ENCODE measurements at regions not wholly inside any gene's neighbourhood (a gene's known extent, or its start where the extent isn't known, plus 50 kb on each side); places are given as distances from the start of the nearest gene placed in this dataset.

- DNase-seq, result no peak
These were observed 129.6 kb upstream of the IGSF21 start for GRCh38 chr1:17978016-17978415.

GRCh38 chr1:17979815-17980214 is 127.8 kb upstream of the IGSF21 start:
- no peak for DNase-seq

GRCh38 chr1:17982197-17982596 is 125.4 kb upstream of the IGSF21 start:
- DNase-seq, result no peak

- peak; percentile 10 for DNase-seq
These were observed 123.0 kb upstream of the IGSF21 start for GRCh38 chr1:17984583-17984982.

- no peak for DNase-seq
These were observed 121.4 kb upstream of the IGSF21 start for GRCh38 chr1:17986156-17986555.

GRCh38 chr1:17990401-17990800 is 117.2 kb upstream of the IGSF21 start:
- DNase-seq, result no peak

GRCh38 chr1:17991996-17992395 is 115.6 kb upstream of the IGSF21 start:
- DNase-seq, result no peak

GRCh38 chr1:17992800-17993199 is 114.8 kb upstream of the IGSF21 start:
- no peak for DNase-seq

GRCh38 chr1:17994046-17994445 is 113.6 kb upstream of the IGSF21 start:
- no peak for DNase-seq

- DNase-seq, result no peak
These were observed 112.1 kb upstream of the IGSF21 start for GRCh38 chr1:17995480-17995879.

GRCh38 chr1:17998889-17999288 is 108.7 kb upstream of the IGSF21 start:
- DNase-seq, result no peak

- no peak for DNase-seq
These were observed 107.7 kb upstream of the IGSF21 start for GRCh38 chr1:17999884-18000283.

GRCh38 chr1:18001725-18002124 is 105.9 kb upstream of the IGSF21 start:
- DNase-seq, result no peak

- DNase-seq, result no peak
These were observed 103.3 kb upstream of the IGSF21 start for GRCh38 chr1:18004278-18004677.

GRCh38 chr1:18005238-18005637 is 102.4 kb upstream of the IGSF21 start:
- no peak for DNase-seq

- no peak for DNase-seq
These were observed 100.1 kb upstream of the IGSF21 start for GRCh38 chr1:18007391-18008041.

- DNase-seq, result no peak
These were observed 99.5 kb upstream of the IGSF21 start for GRCh38 chr1:18008081-18008480.

GRCh38 chr1:18009055-18009454 is 98.5 kb upstream of the IGSF21 start:
- DNase-seq, result no peak

- DNase-seq, result no peak
These were observed 98.1 kb upstream of the IGSF21 start for GRCh38 chr1:18009478-18009961.

- no peak for DNase-seq
These were observed 97.2 kb upstream of the IGSF21 start for GRCh38 chr1:18010408-18010807.

GRCh38 chr1:18010945-18011344 is 96.7 kb upstream of the IGSF21 start:
- DNase-seq, result peak; percentile 22

- no peak for DNase-seq
These were observed 95.9 kb upstream of the IGSF21 start for GRCh38 chr1:18011703-18012102.

GRCh38 chr1:18012686-18013085 is 94.9 kb upstream of the IGSF21 start:
- DNase-seq, result no peak

- no peak for DNase-seq
These were observed 94.4 kb upstream of the IGSF21 start for GRCh38 chr1:18013216-18013615.

GRCh38 chr1:18015719-18016118 is 91.9 kb upstream of the IGSF21 start:
- no peak for DNase-seq

All from left kidney (tissue), 1 donor.